ENCODE measurements at regions not wholly inside any gene's neighbourhood (a gene's known extent, or its start where the extent isn't known, plus 50 kb on each side); places are given as distances from the start of the nearest gene placed in this dataset.
"Not testable (repeated sequence)": the region's sequence is repeated elsewhere in the genome, so short reads cannot be mapped to it uniquely, and the experiment has no call there.

DNA sequence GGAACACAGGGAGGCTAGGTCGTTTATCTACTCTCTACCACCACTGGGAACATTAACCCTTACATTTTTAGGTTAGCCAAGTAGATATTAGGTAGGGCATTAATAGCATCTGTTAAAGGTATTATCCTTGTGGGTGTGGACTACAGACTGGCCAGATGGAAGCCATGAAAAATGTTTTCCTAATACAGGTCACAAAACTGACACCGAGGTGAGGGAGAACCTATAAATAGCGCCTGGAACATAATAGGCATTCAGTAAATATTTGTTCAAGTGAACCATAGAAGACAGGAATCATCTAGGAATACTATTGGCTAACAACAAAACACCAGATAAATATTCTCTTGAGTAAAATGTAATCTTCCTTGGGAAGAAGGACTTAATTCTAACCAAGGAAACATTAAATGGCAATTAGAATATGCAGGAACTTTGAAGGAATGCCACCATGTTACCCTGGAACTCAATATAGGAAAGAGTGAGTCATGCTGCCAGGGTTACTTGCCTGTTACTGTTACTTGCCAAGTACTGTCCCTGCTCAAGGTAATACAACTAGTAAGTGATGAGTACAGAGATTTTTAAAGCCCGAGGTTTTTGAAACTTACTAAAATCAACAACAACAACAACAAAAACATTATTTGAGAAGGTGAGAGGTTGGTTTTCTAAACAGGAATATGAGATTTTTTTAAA is 79.0 kb downstream of the SOX3 start:
- no peak for DNase-seq
- H3K9me3 ChIP-seq (ENCODE audit: control insufficient read depth in 1 of 2, low read length in 2 of 2), result no peaks in the 10 kb centered on the region
- H3K4me3 Mint-ChIP-seq, result no peak overlapping the region
- no peaks in the 10 kb centered on the region for H3K27me3 ChIP-seq (ENCODE audit: insufficient read depth, low read length)
- no peaks in the 10 kb centered on the region for H3K27me3 Mint-ChIP-seq
- no peaks in the 10 kb centered on the region for H3K36me3 ChIP-seq (ENCODE audit: insufficient read depth, low read length)
- no peak overlapping the region for H3K27ac Mint-ChIP-seq
- H3K4me3 ChIP-seq (ENCODE audit: low read length in 2 of 2), result no peak overlapping the region
- H3K9me3 Mint-ChIP-seq, result peaks cover 0 to 5% (median 0%) of the 10 kb centered on the region in 8 donors
- H3K36me3 Mint-ChIP-seq, result no peaks in the 10 kb centered on the region
- CTCF ChIA-PET (ENCODE audit: partially characterized antibody), result no interaction called here
- intact Hi-C loops (cut with micrococcal nuclease), result no loop called here
- H3K27ac ChIP-seq (ENCODE audit: low read depth, low read length), result no peak overlapping the region
- H3K4me1 Mint-ChIP-seq, result no peaks in the 10 kb centered on the region
- POLR2A ChIA-PET (ENCODE audit: partially characterized antibody), result no interaction called here
- no peaks in the 10 kb centered on the region for H3K4me1 ChIP-seq (ENCODE audit: insufficient read depth, low read length)

DNA sequence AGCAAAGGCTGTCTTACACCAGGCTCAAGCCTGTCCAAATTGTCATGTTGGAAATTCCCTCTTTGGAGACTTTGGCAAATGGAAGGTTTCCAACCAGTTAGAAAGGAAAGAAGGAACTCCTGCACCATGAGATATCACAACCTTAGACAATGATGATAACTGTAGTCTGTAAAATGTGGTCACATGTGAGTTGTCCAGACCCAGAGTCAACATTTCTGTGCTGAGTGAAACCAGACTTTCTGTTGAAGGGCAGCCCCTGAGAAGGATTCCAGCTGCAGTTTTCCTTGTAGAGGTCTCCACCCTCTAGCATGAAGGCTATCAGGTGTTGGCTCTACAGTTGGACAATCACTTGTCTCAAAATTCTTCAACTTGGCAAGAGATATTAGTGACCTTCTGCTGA is 82.4 kb downstream of the SOX3 start:
- Histone ChIP-seq H3K27me3 (ENCODE audit: insufficient read depth, low read length) (no peaks in the 10 kb centered on the region), H3K4me3 (ENCODE audit: low read length in 2 of 2) (no peak overlapping the region), H3K9me3 (ENCODE audit: control insufficient read depth in 1 of 2, low read length in 2 of 2) (no peaks in the 10 kb centered on the region), H3K36me3 (ENCODE audit: insufficient read depth, low read length) (no peaks in the 10 kb centered on the region), H3K4me1 (ENCODE audit: insufficient read depth, low read length) (no peaks in the 10 kb centered on the region), H3K27ac (ENCODE audit: low read depth, low read length) (no peak overlapping the region)
- no peak for DNase-seq
- no peak overlapping the region for H3K4me3 Mint-ChIP-seq
- no peaks in the 10 kb centered on the region for H3K27me3 Mint-ChIP-seq
- POLR2A ChIA-PET (ENCODE audit: partially characterized antibody), result no interaction called here
- peaks cover 0 to 5% (median 0%) of the 10 kb centered on the region in 8 donors for H3K9me3 Mint-ChIP-seq
- no peaks in the 10 kb centered on the region for H3K36me3 Mint-ChIP-seq
- H3K27ac Mint-ChIP-seq, result no peak overlapping the region
- no peaks in the 10 kb centered on the region for H3K4me1 Mint-ChIP-seq
- CTCF ChIA-PET (ENCODE audit: partially characterized antibody), result no interaction called here
- intact Hi-C loops (cut with micrococcal nuclease), result no loop called here

DNA sequence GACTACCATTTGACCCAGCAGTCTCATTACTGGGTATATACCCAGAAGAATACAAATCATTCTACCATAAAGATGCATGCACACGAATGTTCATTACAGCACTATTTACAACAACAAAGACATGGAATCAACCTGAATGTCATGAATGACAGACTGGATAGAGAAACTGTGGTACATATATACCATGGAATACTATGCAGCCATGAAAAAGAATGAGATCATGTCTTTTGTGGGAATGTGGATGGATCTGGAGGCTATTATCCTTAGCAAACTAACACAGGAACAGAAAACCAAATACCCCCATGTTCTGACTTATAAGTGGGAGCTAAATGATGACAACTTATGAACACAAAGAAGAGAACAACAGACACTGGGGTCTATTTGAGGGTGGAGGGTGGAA is 102.7 kb downstream of the SOX3 start:
- POLR2A ChIA-PET (ENCODE audit: partially characterized antibody); H3K27ac Mint-ChIP-seq; H3K4me3 Mint-ChIP-seq; intact Hi-C loops (cut with micrococcal nuclease); H3K4me1 ChIP-seq (ENCODE audit: insufficient read depth, low read length); H3K4me3 ChIP-seq (ENCODE audit: low read length in 2 of 2); H3K36me3 Mint-ChIP-seq; H3K9me3 ChIP-seq (ENCODE audit: control insufficient read depth in 1 of 2, low read length in 2 of 2); H3K4me1 Mint-ChIP-seq; H3K27me3 ChIP-seq (ENCODE audit: insufficient read depth, low read length); CTCF ChIA-PET (ENCODE audit: partially characterized antibody); H3K27me3 Mint-ChIP-seq; H3K36me3 ChIP-seq (ENCODE audit: insufficient read depth, low read length); DNase-seq; H3K27ac ChIP-seq (ENCODE audit: low read depth, low read length): not testable (repeated sequence)
- H3K9me3 Mint-ChIP-seq, result peaks cover 0 to 31% (median 9%) of the 10 kb centered on the region in 8 donors

DNA sequence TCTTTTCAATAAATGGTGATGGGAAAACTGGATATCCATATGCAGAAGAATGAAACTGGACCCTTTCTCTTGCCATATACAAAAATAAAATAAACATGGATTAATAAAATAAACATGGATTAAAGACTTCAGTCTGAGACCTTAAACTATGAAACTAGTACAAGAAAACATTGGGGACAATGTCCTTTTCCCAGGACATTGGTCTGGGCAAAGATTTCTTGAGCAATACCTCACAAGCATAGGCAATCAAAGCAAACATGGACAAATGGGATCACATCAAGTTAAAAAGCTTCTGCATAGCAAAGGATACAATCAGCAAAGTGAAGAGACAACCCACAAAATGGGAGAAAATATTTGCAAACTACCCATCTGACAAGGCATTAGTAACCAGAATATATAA is 108.5 kb downstream of the SOX3 start:
- intact Hi-C loops (cut with micrococcal nuclease); POLR2A ChIA-PET (ENCODE audit: partially characterized antibody); H3K4me3 Mint-ChIP-seq; H3K27ac ChIP-seq (ENCODE audit: low read depth, low read length); H3K4me1 ChIP-seq (ENCODE audit: insufficient read depth, low read length); H3K4me1 Mint-ChIP-seq; DNase-seq; CTCF ChIA-PET (ENCODE audit: partially characterized antibody); H3K27ac Mint-ChIP-seq; H3K9me3 ChIP-seq (ENCODE audit: control insufficient read depth in 1 of 2, low read length in 2 of 2); H3K36me3 Mint-ChIP-seq; H3K4me3 ChIP-seq (ENCODE audit: low read length in 2 of 2); H3K36me3 ChIP-seq (ENCODE audit: insufficient read depth, low read length); H3K27me3 Mint-ChIP-seq; H3K9me3 Mint-ChIP-seq; H3K27me3 ChIP-seq (ENCODE audit: insufficient read depth, low read length): not testable (repeated sequence)

DNA sequence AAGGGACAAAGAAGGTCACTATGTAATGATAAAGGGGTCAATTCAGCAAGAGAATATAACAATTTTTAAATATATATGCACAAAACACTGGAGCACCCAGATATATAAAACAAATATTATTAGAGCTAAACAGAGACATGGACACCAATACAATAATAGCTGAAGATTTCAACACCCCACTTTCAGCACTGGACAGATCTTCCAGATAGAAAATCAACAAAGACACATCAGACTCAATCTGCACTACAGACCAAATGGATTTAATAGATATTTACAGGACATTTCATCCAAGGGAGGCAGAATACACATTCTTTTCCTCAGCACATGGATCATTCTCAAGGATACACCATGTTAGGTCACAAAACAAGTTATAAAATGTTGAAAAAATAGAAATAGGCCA is 111.4 kb downstream of the SOX3 start:
- no peak overlapping the region for H3K27ac Mint-ChIP-seq
- POLR2A ChIA-PET (ENCODE audit: partially characterized antibody), result no interaction called here
- CTCF ChIA-PET (ENCODE audit: partially characterized antibody), result no interaction called here
- intact Hi-C loops (cut with micrococcal nuclease), result no loop called here
- H3K9me3 ChIP-seq (ENCODE audit: control insufficient read depth in 1 of 2, low read length in 2 of 2), result no peaks in the 10 kb centered on the region
- no peaks in the 10 kb centered on the region for H3K36me3 Mint-ChIP-seq
- no peaks in the 10 kb centered on the region for H3K36me3 ChIP-seq (ENCODE audit: insufficient read depth, low read length)
- no peak overlapping the region for H3K4me3 ChIP-seq (ENCODE audit: low read length in 2 of 2)
- no peaks in the 10 kb centered on the region for H3K4me1 Mint-ChIP-seq
- no peak overlapping the region for H3K4me3 Mint-ChIP-seq
- H3K4me1 ChIP-seq (ENCODE audit: insufficient read depth, low read length), result no peaks in the 10 kb centered on the region
- H3K9me3 Mint-ChIP-seq, result peaks cover 0 to 4% (median 0%) of the 10 kb centered on the region in 8 donors
- no peak overlapping the region for H3K27ac ChIP-seq (ENCODE audit: low read depth, low read length)
- DNase-seq, result no peak
- H3K27me3 ChIP-seq (ENCODE audit: insufficient read depth, low read length), result no peaks in the 10 kb centered on the region
- no peaks in the 10 kb centered on the region for H3K27me3 Mint-ChIP-seq

- intact Hi-C loops (cut with micrococcal nuclease), result no loop called here
- Histone ChIP-seq H3K4me1 (ENCODE audit: insufficient read depth, low read length) (no peaks in the 10 kb centered on the region), H3K4me3 (ENCODE audit: low read length in 2 of 2) (no peak overlapping the region), H3K27ac (ENCODE audit: low read depth, low read length) (no peak overlapping the region), H3K27me3 (ENCODE audit: insufficient read depth, low read length) (no peaks in the 10 kb centered on the region), H3K9me3 (ENCODE audit: control insufficient read depth in 1 of 2, low read length in 2 of 2) (no peaks in the 10 kb centered on the region), H3K36me3 (ENCODE audit: insufficient read depth, low read length) (no peaks in the 10 kb centered on the region)
- no peaks in the 10 kb centered on the region for H3K27me3 Mint-ChIP-seq
- ChIA-PET CTCF (ENCODE audit: partially characterized antibody) (no interaction called here), POLR2A (ENCODE audit: partially characterized antibody) (no interaction called here)
- DNase-seq, result no peak
- H3K9me3 Mint-ChIP-seq, result peaks cover 0 to 4% (median 0%) of the 10 kb centered on the region in 8 donors
- H3K4me3 Mint-ChIP-seq, result no peak overlapping the region
- H3K27ac Mint-ChIP-seq, result no peak overlapping the region
- H3K36me3 Mint-ChIP-seq, result no peaks in the 10 kb centered on the region
- H3K4me1 Mint-ChIP-seq, result no peaks in the 10 kb centered on the region
Measured at GRCh38 chrX:140391313-140391712, 113.6 kb downstream of the SOX3 start.

GRCh38 chrX:140389331-140389730 is 115.5 kb downstream of the SOX3 start:
- Mint-ChIP-seq H3K4me3 (no peak overlapping the region), H3K27me3 (no peaks in the 10 kb centered on the region), H3K4me1 (no peaks in the 10 kb centered on the region), H3K36me3 (no peaks in the 10 kb centered on the region), H3K9me3 (peaks cover 0 to 3% (median 0%) of the 10 kb centered on the region in 8 donors), H3K27ac (no peak overlapping the region)
- ChIA-PET CTCF (ENCODE audit: partially characterized antibody) (no interaction called here), POLR2A (ENCODE audit: partially characterized antibody) (no interaction called here)
- Histone ChIP-seq H3K9me3 (ENCODE audit: control insufficient read depth in 1 of 2, low read length in 2 of 2) (no peaks in the 10 kb centered on the region), H3K27me3 (ENCODE audit: insufficient read depth, low read length) (no peaks in the 10 kb centered on the region), H3K4me3 (ENCODE audit: low read length in 2 of 2) (no peak overlapping the region), H3K4me1 (ENCODE audit: insufficient read depth, low read length) (no peaks in the 10 kb centered on the region), H3K27ac (ENCODE audit: low read depth, low read length) (no peak overlapping the region), H3K36me3 (ENCODE audit: insufficient read depth, low read length) (no peaks in the 10 kb centered on the region)
- intact Hi-C loops (cut with micrococcal nuclease), result no loop called here
- DNase-seq, result no peak

GRCh38 chrX:140362861-140363260 is 142.0 kb downstream of the SOX3 start:
- Histone ChIP-seq H3K27me3 (ENCODE audit: insufficient read depth, low read length) (no peaks in the 10 kb centered on the region), H3K27ac (ENCODE audit: low read depth, low read length) (no peak overlapping the region), H3K9me3 (ENCODE audit: control insufficient read depth in 1 of 2, low read length in 2 of 2) (no peaks in the 10 kb centered on the region), H3K36me3 (ENCODE audit: insufficient read depth, low read length) (no peaks in the 10 kb centered on the region), H3K4me1 (ENCODE audit: insufficient read depth, low read length) (no peaks in the 10 kb centered on the region), H3K4me3 (ENCODE audit: low read length in 2 of 2) (no peak overlapping the region)
- Mint-ChIP-seq H3K9me3 (peaks cover 0 to 1% (median 0%) of the 10 kb centered on the region in 8 donors), H3K4me3 (no peak overlapping the region), H3K27me3 (no peaks in the 10 kb centered on the region), H3K4me1 (no peaks in the 10 kb centered on the region), H3K36me3 (no peaks in the 10 kb centered on the region), H3K27ac (no peak overlapping the region)
- CTCF ChIA-PET (ENCODE audit: partially characterized antibody), result no interaction called here
- DNase-seq, result no peak
- intact Hi-C loops (cut with micrococcal nuclease), result no loop called here
- POLR2A ChIA-PET (ENCODE audit: partially characterized antibody), result no interaction called here

Data from CD4-positive, alpha-beta memory T cell (primary cell).